GM23248 (cell line): ENCODE measurements at regions not wholly inside any gene's neighbourhood (a gene's known extent, or its start where the extent isn't known, plus 50 kb on each side); places are given as distances from the start of the nearest gene placed in this dataset.
"Not testable (repeated sequence)": the region's sequence is repeated elsewhere in the genome, so short reads cannot be mapped to it uniquely, and the experiment has no call there.

Experiments
- DNase-seq: peaks from one replicate; pipeline ENCODE4 v3.0.0-alpha.2; 2015
- H2AFZ ChIP-seq: fragments of 200-600 bp; sonication (generic); 2 replicates; pipeline ENCODE4 v1.6.1; 2016; ENCODE audit warnings: antibody characterized with exemption
- H3F3A ChIP-seq: fragments of 200-600 bp; sonication (generic); 2 replicates; pipeline ENCODE4 v1.6.1; 2016; ENCODE audit warnings: mild to moderate bottlenecking, antibody characterized with exemption, mixed run types; ENCODE audit not compliant: insufficient read depth
- H3K27ac ChIP-seq: fragments of 200-600 bp; sonication (generic); 2 replicates; pipeline ENCODE4 v1.5.1; 2016; ENCODE audit warnings: mild to moderate bottlenecking
- H3K27me3 ChIP-seq: fragments of 200-600 bp; sonication (generic); replicated peaks from 2 replicates; pipeline ENCODE4 v1.6.1; 2016; ENCODE audit warnings: mild to moderate bottlenecking; ENCODE audit not compliant: insufficient read depth
- H3K36me3 ChIP-seq: fragments of 200-600 bp; sonication (generic); 2 replicates; pipeline ENCODE4 v1.6.1; 2016; ENCODE audit warnings: low read depth, mild to moderate bottlenecking
- H3K4me1 ChIP-seq: fragments of 200-600 bp; sonication (generic); 2 replicates; pipeline ENCODE4 v1.6.1; 2016; ENCODE audit warnings: mild to moderate bottlenecking; ENCODE audit not compliant: insufficient read depth
- H3K4me2 ChIP-seq: fragments of 200-600 bp; sonication (generic); one replicate; pipeline ENCODE4 v1.6.1; 2016; ENCODE audit warnings: mild to moderate bottlenecking; ENCODE audit not compliant: unreplicated experiment
- H3K4me3 ChIP-seq: fragments of 200-600 bp; sonication (generic); 2 replicates; pipeline ENCODE4 v1.5.1; 2016; ENCODE audit warnings: mild to moderate bottlenecking
- H3K79me2 ChIP-seq: fragments of 200-600 bp; sonication (generic); 2 replicates; pipeline ENCODE4 v1.6.1; 2016; ENCODE audit warnings: mild to moderate bottlenecking; ENCODE audit not compliant: insufficient read depth
- H3K9ac ChIP-seq: fragments of 200-600 bp; sonication (generic); 2 replicates; pipeline ENCODE4 v1.6.1; 2016; ENCODE audit warnings: mild to moderate bottlenecking
- H3K9me2 ChIP-seq: fragments of 200-600 bp; sonication (generic); 2 replicates; pipeline ENCODE4 v1.6.1; 2016; ENCODE audit warnings: mixed run types, mild to moderate bottlenecking, moderate library complexity; ENCODE audit not compliant: insufficient read depth
- H3K9me3 ChIP-seq: fragments of 200-600 bp; sonication (generic); one replicate; pipeline ENCODE4 v1.6.1; 2017; ENCODE audit warnings: low read depth
- H4K20me1 ChIP-seq: fragments of 200-600 bp; sonication (generic); 2 replicates; pipeline ENCODE4 v1.6.0; 2016; ENCODE audit not compliant: insufficient read depth
- EZH2 ChIP-seq: fragments of 200-600 bp; sonication (generic); IDR thresholded peaks from 2 replicates; pipeline ENCODE4 v1.6.1; 2018; ENCODE audit warnings: antibody characterized with exemption, mild to moderate bottlenecking; ENCODE audit not compliant: insufficient read depth, poor library complexity, severe bottlenecking
- EZH2phosphoT487 ChIP-seq: fragments of 200-600 bp; sonication (generic); IDR thresholded peaks from 2 replicates; pipeline ENCODE4 v1.6.1; 2018; ENCODE audit warnings: antibody characterized with exemption, moderate library complexity, mild to moderate bottlenecking, low read depth; ENCODE audit not compliant: insufficient read depth
- WGBS, 2 experiments: methylation state at CpG; one replicate each; pipeline ENCODE4 v1.1.6; 2015 to 2017; ENCODE audit warnings: low lambda C conversion rate in 2 of 2, low coverage in 1 of 2; ENCODE audit errors: missing lambda C conversion rate in 2 of 2; 5-methylcytosine and 5-hydroxymethylcytosine counted together
- in situ Hi-C: fragments of 300-500 bp; cut with MboI; formaldehyde crosslinking; loops from 2 replicates; pipeline ENCODE4 v1.15.0; 2020

- no peaks in the 10 kb centered on the region for H3K9me3 ChIP-seq
- H3K4me3 ChIP-seq = no peak overlapping the region
- H3K4me2 ChIP-seq = no peak overlapping the region
- H3K36me3 ChIP-seq = no peaks in the 10 kb centered on the region
- in situ Hi-C loops = no loop called here
- no peaks in the 10 kb centered on the region for H3K27me3 ChIP-seq
- no peaks in the 10 kb centered on the region for H4K20me1 ChIP-seq
- no peaks in the 10 kb centered on the region for H3K9me2 ChIP-seq
- no peak overlapping the region for H2AFZ ChIP-seq
- H3K9ac ChIP-seq = no peak overlapping the region
- no peak for TF ChIP-seq EZH2
- no peak for TF ChIP-seq EZH2phosphoT487
- H3K79me2 ChIP-seq = no peaks in the 10 kb centered on the region
- 11 to 19% methylated on average over 3 of the region's 3 CpGs for WGBS, 2 experiments
- H3F3A ChIP-seq = no peaks in the 10 kb centered on the region
- no peak overlapping the region for H3K27ac ChIP-seq
- H3K4me1 ChIP-seq = no peaks in the 10 kb centered on the region
- DNase-seq = no peak
Observed at GRCh38 chr5:45765561-45765960, 69.4 kb upstream of the HCN1 start.

GRCh38 chr5:45750574-45750973, 54.4 kb upstream of the HCN1 start:
- TF ChIP-seq EZH2 (no peak), EZH2phosphoT487 (no peak)
- whole genome bisulfite sequencing, 2 experiments = 38 to 75% methylated on average over 3 of the region's 3 CpGs
- in situ Hi-C loops = no loop called here
- Histone ChIP-seq H3K4me2 (no peak overlapping the region), H3K4me1 (no peaks in the 10 kb centered on the region), H3K4me3 (no peak overlapping the region), H4K20me1 (no peaks in the 10 kb centered on the region), H3K9ac (no peak overlapping the region), H3K9me2 (no peaks in the 10 kb centered on the region), H3K36me3 (no peaks in the 10 kb centered on the region), H2AFZ (no peak overlapping the region), H3F3A (no peaks in the 10 kb centered on the region), H3K27ac (no peak overlapping the region), H3K27me3 (no peaks in the 10 kb centered on the region), H3K9me3 (no peaks in the 10 kb centered on the region), H3K79me2 (no peaks in the 10 kb centered on the region)
- DNase-seq = no peak

GRCh38 chr5:45748511-45748910, 52.3 kb upstream of the HCN1 start:
- 5 to 8% methylated on average over 4 of the region's 4 CpGs for WGBS, 2 experiments
- H3K9ac ChIP-seq, H3K36me3 ChIP-seq, H3K27me3 ChIP-seq, in situ Hi-C loops, H3F3A ChIP-seq, H3K4me2 ChIP-seq, H3K4me1 ChIP-seq, H3K27ac ChIP-seq, H3K4me3 ChIP-seq, H2AFZ ChIP-seq, H3K9me2 ChIP-seq, DNase-seq, H3K79me2 ChIP-seq, H4K20me1 ChIP-seq, H3K9me3 ChIP-seq: not testable (repeated sequence)
